HCT116 (cell line): ENCODE measurements at regions not wholly inside any gene's neighbourhood (a gene's known extent, or its start where the extent isn't known, plus 50 kb on each side); places are given as distances from the start of the nearest gene placed in this dataset.
"Not testable (repeated sequence)": the region's sequence is repeated elsewhere in the genome, so short reads cannot be mapped to it uniquely, and the experiment has no call there.

Experiments used
- ATAC-seq: fragments of 200-7000 bp; cut with Tn5 transposase; 2 replicates; pipeline ENCODE4 v1.9.1; 2020; ENCODE audit warnings: mild to moderate bottlenecking, moderate library complexity
- BruUV-seq: library from RNA; stranded (reverse); fragments of 400-500 nt; replicated peaks from 2 replicates; lab custom pipeline; 2021; lab: Mats Ljungman, UMichigan
- CTCF ChIA-PET: fragments of 300-600 bp; sonication (Branson Sonifier 250); formaldehyde crosslinking; loops from one replicate; lab custom pipeline; 2021; ENCODE audit warnings: antibody characterized with exemption; lab: Charles Lee
- POLR2A ChIA-PET: fragments of 300-600, 350-600 bp; sonication (Branson Sonifier 250); formaldehyde crosslinking; loops from one replicate; lab custom pipeline; 2021; ENCODE audit warnings: antibody characterized with exemption; lab: Charles Lee
- RAD21 ChIA-PET, 2 experiments: fragments of 300-600 bp; sonication (Branson Sonifier 250); formaldehyde crosslinking; loops; one replicate each; lab custom pipeline; 2023; ENCODE audit warnings: low total read pairs in 2 of 2; ENCODE audit not compliant: uncharacterized antibody in 2 of 2, unreplicated experiment in 2 of 2, low non-redundant PET in 1 of 2; lab: Charles Lee
- DNase-seq: peaks from one replicate; pipeline ENCODE4 v3.0.0-alpha.2; 2010; ENCODE audit warnings: low read depth, low spot score
- H2AFZ ChIP-seq: fragments of 200-600 bp; shearing (Covaris generic), sonication (generic); 2 replicates; pipeline ENCODE4 v1.6.1; 2017; ENCODE audit warnings: low read depth, mixed run types, mixed read lengths, antibody characterized with exemption, low read length; ENCODE audit not compliant: poor library complexity, severe bottlenecking
- H3K27ac ChIP-seq: 2 replicates; pipeline ENCODE4 v1.5.1; 2012; ENCODE audit warnings: low read depth, low read length
- H3K27me3 ChIP-seq: fragments of 200-600 bp; sonication (generic); 2 replicates; pipeline ENCODE4 v1.6.1; 2016; ENCODE audit warnings: mixed run types, low read length, mixed read lengths; ENCODE audit not compliant: insufficient read depth
- H3K36me3 ChIP-seq, 2 experiments: fragments of 200-500 bp in 1 of 2; fragments of 200-600 bp in 1 of 2; sonication (Bioruptor generic) in 1 of 2; sonication (generic) in 1 of 2; 2 replicates each; pipeline versions ENCODE4 v1.5.1 to v1.6.1; 2014 to 2016; ENCODE audit warnings: low read length in 2 of 2, inconsistent platforms in 1 of 2, mixed read lengths in 1 of 2, mixed run types in 1 of 2; ENCODE audit not compliant: insufficient read depth in 2 of 2, control insufficient read depth in 1 of 2
- H3K4me1 ChIP-seq, 2 experiments: fragments of 200-600 bp in 1 of 2; sonication (generic) in 1 of 2; 2 replicates each; pipeline versions ENCODE4 v1.5.1 to v1.6.1; 2012 to 2017; ENCODE audit warnings: low read length in 2 of 2, inconsistent platforms in 1 of 2, mild to moderate bottlenecking in 1 of 2, mixed read lengths in 1 of 2, mixed run types in 1 of 2, moderate library complexity in 1 of 2; ENCODE audit not compliant: insufficient read depth in 2 of 2, control insufficient read depth in 1 of 2
- H3K4me2 ChIP-seq: fragments of 200-600 bp; sonication (generic); 2 replicates; pipeline ENCODE4 v1.6.1; 2017; ENCODE audit warnings: mixed run types, low read length, mixed read lengths
- H3K4me3 ChIP-seq, 2 experiments: fragments of 200-600 bp in 1 of 2; sonication (generic) in 1 of 2; replicated peaks in 1 of 2; 2 replicates each; pipeline ENCODE4 v1.5.1; 2011 to 2016; ENCODE audit warnings: low read length in 2 of 2, control low read depth in 1 of 2, low read depth in 1 of 2, mild to moderate bottlenecking in 1 of 2, mixed read lengths in 1 of 2, mixed run types in 1 of 2
- H3K79me2 ChIP-seq: fragments of 200-600 bp; sonication (generic); 2 replicates; pipeline ENCODE4 v1.6.1; 2017; ENCODE audit warnings: mild to moderate bottlenecking, mixed run types, low read length, moderate library complexity, mixed read lengths; ENCODE audit not compliant: insufficient read depth
- H3K9ac ChIP-seq: fragments of 200-600 bp; sonication (generic); 2 replicates; pipeline ENCODE4 v1.6.1; 2016; ENCODE audit warnings: low read length, mixed read lengths
- H3K9me2 ChIP-seq: fragments of 200-600 bp; sonication (generic), shearing (Covaris generic); 2 replicates; pipeline ENCODE4 v1.6.1; 2017; ENCODE audit warnings: mixed run types, mild to moderate bottlenecking, moderate library complexity; ENCODE audit not compliant: insufficient read depth
- H3K9me3 ChIP-seq, 2 experiments: fragments of 200-500 bp in 1 of 2; fragments of 200-600 bp in 1 of 2; sonication (Bioruptor generic) in 1 of 2; sonication (generic) in 1 of 2; 2 replicates each; pipeline ENCODE4 v1.6.1; 2014 to 2017; ENCODE audit warnings: low read length in 2 of 2, mixed read lengths in 2 of 2, inconsistent platforms in 1 of 2, low read depth in 1 of 2, mild to moderate bottlenecking in 1 of 2, mixed run types in 1 of 2, moderate library complexity in 1 of 2; ENCODE audit not compliant: control insufficient read depth in 1 of 2, insufficient read depth in 1 of 2
- H4K20me1 ChIP-seq: fragments of 200-600 bp; sonication (generic), shearing (Covaris generic); 2 replicates; pipeline ENCODE4 v1.6.1; 2017; ENCODE audit warnings: mixed run types, mild to moderate bottlenecking, moderate library complexity; ENCODE audit not compliant: insufficient read depth
- CTCF ChIP-seq, 3 experiments: fragments of 200-600 bp in 1 of 3; sonication (generic) in 1 of 3; IDR thresholded peaks in 2 of 3; conservative IDR thresholded peaks in 1 of 3; 2 replicates each; pipeline ENCODE4 v1.5.1; 2012 to 2017; ENCODE audit warnings: low read depth in 2 of 3, low read length in 2 of 3, antibody characterized with exemption in 1 of 3, borderline replicate concordance in 1 of 3, control low read depth in 1 of 3, mild to moderate bottlenecking in 1 of 3, mixed read lengths in 1 of 3, mixed run types in 1 of 3, moderate library complexity in 1 of 3; ENCODE audit not compliant: insufficient read depth in 1 of 3
- POLR2A ChIP-seq: IDR thresholded peaks from 2 replicates; pipeline ENCODE4 v1.7.0; 2011; ENCODE audit warnings: borderline replicate concordance; ENCODE audit not compliant: insufficient read depth, insufficient read length; ENCODE audit errors: extremely low read depth
- POLR2AphosphoS5 ChIP-seq: IDR thresholded peaks from 2 replicates; pipeline ENCODE4 v1.6.1; 2011; ENCODE audit warnings: mild to moderate bottlenecking, low read depth, low read length, moderate library complexity
- SIN3A ChIP-seq: IDR thresholded peaks from 2 replicates; pipeline ENCODE4 v1.6.1; 2012; ENCODE audit warnings: low read depth
- SP1 ChIP-seq: IDR thresholded peaks from 2 replicates; pipeline ENCODE4 v1.6.1; 2012; ENCODE audit warnings: low read depth
- SRF ChIP-seq: IDR thresholded peaks from 2 replicates; pipeline ENCODE4 v1.6.1; 2012; ENCODE audit warnings: low read depth
- YY1 ChIP-seq: IDR thresholded peaks from 2 replicates; pipeline ENCODE4 v1.6.1; 2011; ENCODE audit warnings: low read length, low read depth, moderate library complexity, mild to moderate bottlenecking; ENCODE audit not compliant: insufficient replicate concordance; ENCODE audit errors: extremely low read depth
- ZFX ChIP-seq: fragments of 450-650 bp; IDR thresholded peaks from 2 replicates; pipeline ENCODE4 v1.6.1; 2017
- intact Hi-C: fragments of 100-400 bp; cut with micrococcal nuclease; formaldehyde crosslinking; loops from 2 replicates; pipeline ENCODE4 v1.10.0; 2022

DNA sequence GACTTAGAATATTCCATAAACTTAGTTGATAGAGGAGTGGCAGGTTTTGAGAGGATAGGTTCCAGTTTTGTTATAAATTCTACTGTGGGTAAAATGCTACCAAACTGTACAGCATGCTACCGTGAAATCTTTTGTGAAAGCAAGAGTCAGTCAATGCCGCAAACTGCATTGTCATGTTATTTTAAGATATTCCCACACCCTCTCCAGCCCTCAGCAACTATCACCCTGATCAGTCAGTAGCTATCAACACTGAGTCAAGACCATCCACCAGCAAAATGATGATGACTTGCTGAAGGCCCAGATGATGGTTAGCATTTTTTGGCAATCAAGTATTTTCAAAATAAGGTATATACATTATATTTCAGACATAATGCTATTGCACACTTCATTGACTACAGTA is 182.4 kb upstream of the ZNF337 start:
- H3K9me3 ChIP-seq, H3K27me3 ChIP-seq, BruUV-seq, H3K4me3 ChIP-seq, RAD21 ChIA-PET, DNase-seq, H3K27ac ChIP-seq, intact Hi-C loops, H3K4me2 ChIP-seq, H3K79me2 ChIP-seq, H3K9me2 ChIP-seq, POLR2A ChIA-PET, H4K20me1 ChIP-seq, H3K4me1 ChIP-seq, ATAC-seq, H2AFZ ChIP-seq, H3K9ac ChIP-seq, CTCF ChIA-PET, H3K36me3 ChIP-seq: not testable (repeated sequence)

DNA sequence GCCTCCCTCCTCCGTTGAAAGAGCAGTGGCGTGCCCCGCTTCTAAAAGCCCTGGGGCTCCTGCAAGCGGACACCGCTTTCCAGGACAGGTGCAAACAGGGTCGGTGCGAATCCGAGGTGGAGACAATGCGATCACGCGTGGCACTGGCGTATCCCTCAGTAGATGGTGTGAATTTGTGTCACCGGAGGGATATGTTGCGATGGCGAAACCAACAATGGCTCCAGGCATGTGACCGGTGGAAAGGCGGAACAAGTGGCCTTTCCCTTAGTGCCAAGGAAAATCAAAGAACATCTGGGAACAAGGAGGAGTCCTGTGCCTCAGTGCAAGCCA is 172.0 kb upstream of the ZNF337 start:
- H3K36me3 ChIP-seq, H3K4me2 ChIP-seq, BruUV-seq, ATAC-seq, H3K9me2 ChIP-seq, intact Hi-C loops, H3K79me2 ChIP-seq, H3K4me3 ChIP-seq, H3K9me3 ChIP-seq, H3K9ac ChIP-seq, RAD21 ChIA-PET, DNase-seq, H3K27ac ChIP-seq, CTCF ChIA-PET, H3K27me3 ChIP-seq, H4K20me1 ChIP-seq, POLR2A ChIA-PET, H2AFZ ChIP-seq: not testable (repeated sequence)
- peaks cover 0 to 13% of the 10 kb centered on the region in 2 experiments; a peak in 1 of 4 replicates for H3K4me1 ChIP-seq

GRCh38 chr20:25867776-25868649 is 171.4 kb upstream of the ZNF337 start:
- no peak for ATAC-seq
- H3K4me3 ChIP-seq, result no peak overlapping the region
- H3K4me1 ChIP-seq, result peaks cover 0 to 17% of the 10 kb centered on the region in 2 experiments; a peak in 1 of 4 replicates
- no peak overlapping the region for H3K27ac ChIP-seq
- no peak for DNase-seq
- H3K27me3 ChIP-seq, result no peaks in the 10 kb centered on the region; the same call in 1 of the 2 replicates
- no peak for TF ChIP-seq YY1
- TF ChIP-seq SP1, result no peak
- TF ChIP-seq ZFX, result no peak
- TF ChIP-seq CTCF (IDR thresholded peaks at IDR 0.05 in 2 of 3, conservative IDR thresholded peaks at IDR 0.05 in 1 of 3; ENCODE audit: borderline replicate concordance in 1 of 3, insufficient read depth in 1 of 3, low read depth in 2 of 3, low read length in 2 of 3), result no peak
- TF ChIP-seq POLR2AphosphoS5, result no peak
- no peak for TF ChIP-seq SIN3A
- TF ChIP-seq POLR2A, result no peak
- no peak for TF ChIP-seq SRF
- CTCF ChIA-PET, result no interaction called here
- no peaks in the 10 kb centered on the region for H3K9me2 ChIP-seq
- H3K9me3 ChIP-seq, result no peaks in the 10 kb centered on the region
- no peak overlapping the region for H3K4me2 ChIP-seq
- RAD21 ChIA-PET, result no interaction called here
- intact Hi-C loops, result no loop called here
- H4K20me1 ChIP-seq, result no peaks in the 10 kb centered on the region
- H2AFZ ChIP-seq, result no peak overlapping the region
- H3K36me3 ChIP-seq, result no peaks in the 10 kb centered on the region
- BruUV-seq, result no TSS peak
- no peak overlapping the region for H3K9ac ChIP-seq
- H3K79me2 ChIP-seq, result no peaks in the 10 kb centered on the region
- POLR2A ChIA-PET, result no interaction called here
